ENCODE measurements at regions not wholly inside any gene's neighbourhood (a gene's known extent, or its start where the extent isn't known, plus 50 kb on each side); places are given as distances from the start of the nearest gene placed in this dataset.

- peaks cover 4% of the 10 kb centered on the region for H3K36me3 ChIP-seq (replicated peaks; ENCODE audit: low read depth, low read length)
- no peaks in the 10 kb centered on the region for H3K4me1 ChIP-seq (ENCODE audit: low read length)
- peaks cover 7% of the 10 kb centered on the region; the same call in 1 of the 2 replicates for H3K9me3 ChIP-seq (ENCODE audit: insufficient read depth, low read length)
- H2AFZ ChIP-seq (ENCODE audit: low read depth, low read length): no peak overlapping the region
- no peaks in the 10 kb centered on the region for H4K20me1 ChIP-seq (ENCODE audit: insufficient read depth, low read length)
- H3K4me2 ChIP-seq (ENCODE audit: low read length): no peak overlapping the region
- no peak overlapping the region for H3K4me3 ChIP-seq (ENCODE audit: low read length)
- H3K9ac ChIP-seq (ENCODE audit: low read length): no peak overlapping the region
- no peaks in the 10 kb centered on the region for H3K79me2 ChIP-seq (ENCODE audit: low read length)
- H3K27ac ChIP-seq (ENCODE audit: low read length): no peak overlapping the region
- peaks cover 40% of the 10 kb centered on the region for H3K27me3 ChIP-seq (ENCODE audit: low read depth, low read length)
- no peak for TF ChIP-seq EZH2phosphoT487 (IDR thresholded peaks at IDR 0.05; ENCODE audit: low read depth)
- TF ChIP-seq, protein P1, sequence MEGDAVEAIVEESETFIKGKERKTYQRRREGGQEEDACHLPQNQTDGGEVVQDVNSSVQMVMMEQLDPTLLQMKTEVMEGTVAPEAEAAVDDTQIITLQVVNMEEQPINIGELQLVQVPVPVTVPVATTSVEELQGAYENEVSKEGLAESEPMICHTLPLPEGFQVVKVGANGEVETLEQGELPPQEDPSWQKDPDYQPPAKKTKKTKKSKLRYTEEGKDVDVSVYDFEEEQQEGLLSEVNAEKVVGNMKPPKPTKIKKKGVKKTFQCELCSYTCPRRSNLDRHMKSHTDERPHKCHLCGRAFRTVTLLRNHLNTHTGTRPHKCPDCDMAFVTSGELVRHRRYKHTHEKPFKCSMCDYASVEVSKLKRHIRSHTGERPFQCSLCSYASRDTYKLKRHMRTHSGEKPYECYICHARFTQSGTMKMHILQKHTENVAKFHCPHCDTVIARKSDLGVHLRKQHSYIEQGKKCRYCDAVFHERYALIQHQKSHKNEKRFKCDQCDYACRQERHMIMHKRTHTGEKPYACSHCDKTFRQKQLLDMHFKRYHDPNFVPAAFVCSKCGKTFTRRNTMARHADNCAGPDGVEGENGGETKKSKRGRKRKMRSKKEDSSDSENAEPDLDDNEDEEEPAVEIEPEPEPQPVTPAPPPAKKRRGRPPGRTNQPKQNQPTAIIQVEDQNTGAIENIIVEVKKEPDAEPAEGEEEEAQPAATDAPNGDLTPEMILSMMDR (IDR thresholded peaks at IDR 0.05; ENCODE audit: low read depth, low read length): no peak
Measured at GRCh38 chr1:167145965-167146364, 52.1 kb downstream of the STYXL2 start.

DNA sequence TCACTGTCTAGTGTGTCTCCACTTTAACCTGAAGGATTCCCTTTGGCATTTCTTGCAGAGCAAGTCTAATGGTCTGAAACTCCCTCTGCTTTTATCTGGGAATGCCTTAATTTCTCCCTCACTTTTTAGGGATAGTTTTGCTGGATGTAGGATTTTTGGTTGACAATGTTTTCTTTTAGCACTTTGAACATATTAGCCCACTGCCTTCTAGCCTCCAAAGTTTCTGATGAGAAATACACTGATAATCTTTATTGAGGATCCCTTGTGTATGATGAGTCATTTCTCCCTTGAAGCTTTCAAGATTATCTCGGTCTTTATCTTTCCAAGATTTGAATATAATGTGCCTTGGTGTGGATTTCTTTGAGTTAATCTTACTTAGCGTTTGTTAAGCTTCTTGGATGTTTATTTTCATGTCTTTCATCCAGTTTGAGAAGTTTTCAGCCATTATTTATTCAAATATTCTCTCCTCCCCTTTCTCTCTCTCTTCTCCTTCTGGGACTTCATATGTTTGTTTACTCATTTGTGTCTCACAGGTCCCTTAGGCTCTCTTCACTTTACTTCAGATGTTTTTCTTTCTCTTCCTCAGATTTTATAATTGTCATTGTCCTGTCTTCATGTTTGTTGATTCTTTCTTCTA, 53.1 kb downstream of the STYXL2 start:
- H3K4me3 ChIP-seq (ENCODE audit: low read length): no peak overlapping the region
- H3K4me1 ChIP-seq (ENCODE audit: low read length): no peaks in the 10 kb centered on the region
- TF ChIP-seq EZH2phosphoT487 (IDR thresholded peaks at IDR 0.05; ENCODE audit: low read depth): no peak
- TF ChIP-seq, protein P1 (IDR thresholded peaks at IDR 0.05; ENCODE audit: low read depth, low read length): no peak
- no peak overlapping the region for H3K9ac ChIP-seq (ENCODE audit: low read length)
- no peaks in the 10 kb centered on the region for H3K79me2 ChIP-seq (ENCODE audit: low read length)
- H3K27ac ChIP-seq (ENCODE audit: low read length): no peak overlapping the region
- no peaks in the 10 kb centered on the region for H4K20me1 ChIP-seq (ENCODE audit: insufficient read depth, low read length)
- peaks cover 7% of the 10 kb centered on the region; the same call in 1 of the 2 replicates for H3K9me3 ChIP-seq (ENCODE audit: insufficient read depth, low read length)
- H3K27me3 ChIP-seq (ENCODE audit: low read depth, low read length): peaks cover 34% of the 10 kb centered on the region
- H3K36me3 ChIP-seq (replicated peaks; ENCODE audit: low read depth, low read length): peaks cover 4% of the 10 kb centered on the region
- H3K4me2 ChIP-seq (ENCODE audit: low read length): no peak overlapping the region
- H2AFZ ChIP-seq (ENCODE audit: low read depth, low read length): no peak overlapping the region

DNA sequence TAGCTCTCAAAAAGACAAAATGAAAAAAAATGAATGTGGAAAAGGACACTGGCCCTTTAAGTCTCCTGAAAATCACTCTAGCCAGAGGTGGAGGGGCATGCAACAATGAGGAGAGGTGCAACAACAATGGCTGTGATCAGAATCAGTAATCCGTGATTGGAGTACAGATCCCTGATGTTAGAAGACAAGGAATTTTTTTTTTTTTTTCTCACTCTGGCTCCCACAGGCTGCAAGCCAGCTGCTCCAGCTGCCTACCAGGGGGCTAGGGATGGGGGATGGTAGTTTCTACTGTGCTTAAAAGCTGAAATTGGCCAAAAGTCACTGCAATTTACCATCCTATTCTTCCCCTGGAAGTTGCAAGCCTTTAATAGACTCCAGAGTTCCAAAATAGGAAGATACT, 54.5 kb downstream of the STYXL2 start:
- no peaks in the 10 kb centered on the region for H3K79me2 ChIP-seq (ENCODE audit: low read length)
- no peak overlapping the region for H3K4me2 ChIP-seq (ENCODE audit: low read length)
- H4K20me1 ChIP-seq (ENCODE audit: insufficient read depth, low read length): no peaks in the 10 kb centered on the region
- no peak overlapping the region for H3K9ac ChIP-seq (ENCODE audit: low read length)
- peaks cover 34% of the 10 kb centered on the region for H3K27me3 ChIP-seq (ENCODE audit: low read depth, low read length)
- no peak for TF ChIP-seq EZH2phosphoT487 (IDR thresholded peaks at IDR 0.05; ENCODE audit: low read depth)
- TF ChIP-seq, protein P1 (IDR thresholded peaks at IDR 0.05; ENCODE audit: low read depth, low read length): no peak
- peaks cover 7% of the 10 kb centered on the region; the same call in 1 of the 2 replicates for H3K9me3 ChIP-seq (ENCODE audit: insufficient read depth, low read length)
- no peaks in the 10 kb centered on the region for H3K4me1 ChIP-seq (ENCODE audit: low read length)
- no peak overlapping the region for H3K4me3 ChIP-seq (ENCODE audit: low read length)
- H2AFZ ChIP-seq (ENCODE audit: low read depth, low read length): no peak overlapping the region
- H3K36me3 ChIP-seq (replicated peaks; ENCODE audit: low read depth, low read length): peaks cover 4% of the 10 kb centered on the region
- H3K27ac ChIP-seq (ENCODE audit: low read length): no peak overlapping the region

DNA sequence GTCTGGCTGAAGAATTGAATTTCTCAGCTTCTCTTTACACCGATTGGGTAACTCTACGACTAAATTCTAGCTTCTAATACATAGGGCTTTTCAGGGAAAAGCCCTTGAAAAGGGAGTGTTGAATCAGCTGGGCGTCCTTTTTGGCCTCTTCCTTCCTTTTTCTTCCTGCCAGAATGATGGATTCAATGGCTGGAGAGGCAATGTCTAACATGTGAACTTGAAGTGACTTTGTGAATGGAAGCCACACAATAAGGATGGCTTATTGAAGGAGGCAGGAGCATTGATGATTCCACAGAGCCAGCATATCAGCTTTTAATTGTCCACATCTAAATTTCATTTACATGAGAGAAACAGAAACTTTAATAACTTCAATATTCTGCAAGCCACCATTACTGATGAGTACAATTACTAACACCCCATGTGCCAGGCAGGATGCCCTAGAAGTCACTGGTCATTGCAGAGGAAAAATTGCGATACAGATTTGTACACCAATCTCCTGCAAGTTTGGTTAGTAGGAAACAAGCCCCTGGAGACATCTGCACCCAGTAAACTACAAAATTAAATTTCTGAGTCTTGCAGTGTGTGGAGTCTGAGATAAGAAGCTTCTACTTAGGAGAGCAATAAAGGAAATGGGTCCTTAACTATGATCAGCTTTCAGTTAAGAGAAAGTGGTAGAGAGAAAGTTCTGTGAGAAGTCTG, 56.1 kb downstream of the STYXL2 start:
- TF ChIP-seq EZH2phosphoT487 (IDR thresholded peaks at IDR 0.05; ENCODE audit: low read depth): no peak
- TF ChIP-seq, protein P1 (IDR thresholded peaks at IDR 0.05; ENCODE audit: low read depth, low read length): no peak

More for the DNA sequence above, 56.1 kb downstream of the STYXL2 start:
- no peak overlapping the region for H2AFZ ChIP-seq (ENCODE audit: low read depth, low read length)
- H3K27ac ChIP-seq (ENCODE audit: low read length): no peak overlapping the region
- H3K79me2 ChIP-seq (ENCODE audit: low read length): no peaks in the 10 kb centered on the region
- H3K9ac ChIP-seq (ENCODE audit: low read length): no peak overlapping the region
- H3K27me3 ChIP-seq (ENCODE audit: low read depth, low read length): peaks cover 33% of the 10 kb centered on the region
- no peak overlapping the region for H3K4me2 ChIP-seq (ENCODE audit: low read length)
- H3K36me3 ChIP-seq (replicated peaks; ENCODE audit: low read depth, low read length): peaks cover 4% of the 10 kb centered on the region
- H4K20me1 ChIP-seq (ENCODE audit: insufficient read depth, low read length): no peaks in the 10 kb centered on the region
- no peak overlapping the region for H3K4me3 ChIP-seq (ENCODE audit: low read length)
- H3K4me1 ChIP-seq (ENCODE audit: low read length): no peaks in the 10 kb centered on the region
- peaks cover 7% of the 10 kb centered on the region; the same call in 1 of the 2 replicates for H3K9me3 ChIP-seq (ENCODE audit: insufficient read depth, low read length)

Measured in OCI-LY3 (cell line).